PC-9 (cell line): ENCODE measurements at regions not wholly inside any gene's neighbourhood (a gene's known extent, or its start where the extent isn't known, plus 50 kb on each side); places are given as distances from the start of the nearest gene placed in this dataset.

ENCODE experiments used
- BruUV-seq: library from RNA; stranded (reverse); fragments of 400-500 nt; replicated peaks from 2 replicates; lab custom pipeline; 2021; lab: Mats Ljungman, UMichigan
- CTCF ChIA-PET: fragments of 300-600 bp; sonication (Branson Sonifier 250); formaldehyde crosslinking; loops from one replicate; lab custom pipeline; 2022; ENCODE audit warnings: antibody characterized with exemption; lab: Charles Lee
- POLR2A ChIA-PET: fragments of 300-600 bp; sonication (Branson Sonifier 250); formaldehyde crosslinking; loops from one replicate; lab custom pipeline; 2022; ENCODE audit warnings: antibody characterized with exemption; ENCODE audit not compliant: unreplicated experiment; lab: Charles Lee
- DNase-seq, 2 experiments: peaks; one replicate each; pipeline versions ENCODE4 v3.0.0 to v3.0.0-alpha.2; 2015 to 2022; ENCODE audit warnings: mixed read lengths in 1 of 2
- H2AFZ ChIP-seq: fragments of 200-600 bp; sonication (generic); 2 replicates; pipeline ENCODE4 v1.8.1; 2017; ENCODE audit warnings: antibody characterized with exemption
- H3F3A ChIP-seq: fragments of 200-600 bp; sonication (generic); 2 replicates; pipeline ENCODE4 v1.8.1; 2017; ENCODE audit warnings: antibody characterized with exemption, mild to moderate bottlenecking, low read depth; ENCODE audit not compliant: insufficient read depth
- H3K27ac ChIP-seq: fragments of 200-600 bp; sonication (generic); 2 replicates; pipeline ENCODE4 v1.6.1; 2016; ENCODE audit warnings: mixed run types
- H3K27me3 ChIP-seq: fragments of 200-600 bp; sonication (generic); 2 replicates; pipeline ENCODE4 v1.6.1; 2016; ENCODE audit warnings: low read depth, mixed run types; ENCODE audit not compliant: insufficient read depth
- H3K36me3 ChIP-seq: fragments of 200-600 bp; sonication (generic); 2 replicates; pipeline ENCODE4 v1.6.1; 2016; ENCODE audit warnings: low read depth, mixed run types
- H3K4me1 ChIP-seq: fragments of 200-600 bp; sonication (generic); replicated peaks from 2 replicates; pipeline ENCODE4 v1.6.1; 2016; ENCODE audit warnings: mixed run types; ENCODE audit not compliant: insufficient read depth
- H3K4me2 ChIP-seq: fragments of 200-600 bp; sonication (generic); 2 replicates; pipeline ENCODE4 v1.6.1; 2017; ENCODE audit warnings: mixed run types
- H3K4me3 ChIP-seq: fragments of 200-600 bp; sonication (generic); 2 replicates; pipeline ENCODE4 v1.6.1; 2016; ENCODE audit warnings: mixed run types
- H3K79me2 ChIP-seq: fragments of 200-600 bp; sonication (generic); 2 replicates; pipeline ENCODE4 v1.6.1; 2017; ENCODE audit warnings: low read depth, mixed run types
- H3K9me2 ChIP-seq: fragments of 200-600 bp; sonication (generic); 2 replicates; pipeline ENCODE4 v1.8.1; 2017; ENCODE audit warnings: mild to moderate bottlenecking; ENCODE audit not compliant: insufficient read depth
- H3K9me3 ChIP-seq: fragments of 200-600 bp; sonication (generic); 2 replicates; pipeline ENCODE4 v1.8.1; 2016; ENCODE audit warnings: low read depth; ENCODE audit not compliant: insufficient read depth
- H4K20me1 ChIP-seq: fragments of 200-600 bp; sonication (generic); 2 replicates; pipeline ENCODE4 v1.8.1; 2017; ENCODE audit not compliant: insufficient read depth
- EZH2 ChIP-seq: fragments of 200-600 bp; sonication (generic); IDR thresholded peaks from 2 replicates; pipeline ENCODE4 v1.8.0; 2017; ENCODE audit warnings: antibody characterized with exemption, low read depth
- intact Hi-C: fragments of 100-400 bp; cut with micrococcal nuclease; formaldehyde crosslinking; loops from one replicate; pipeline ENCODE4 v1.10.0; 2022; ENCODE audit not compliant: unreplicated experiment
- TF ChIP-seq, protein P1 (sequence below): fragments of 200-600 bp; sonication (generic); conservative IDR thresholded peaks from 2 replicates; pipeline ENCODE4 v1.6.1; 2017; ENCODE audit warnings: mixed run types, antibody characterized with exemption, mild to moderate bottlenecking, moderate library complexity

DNA sequence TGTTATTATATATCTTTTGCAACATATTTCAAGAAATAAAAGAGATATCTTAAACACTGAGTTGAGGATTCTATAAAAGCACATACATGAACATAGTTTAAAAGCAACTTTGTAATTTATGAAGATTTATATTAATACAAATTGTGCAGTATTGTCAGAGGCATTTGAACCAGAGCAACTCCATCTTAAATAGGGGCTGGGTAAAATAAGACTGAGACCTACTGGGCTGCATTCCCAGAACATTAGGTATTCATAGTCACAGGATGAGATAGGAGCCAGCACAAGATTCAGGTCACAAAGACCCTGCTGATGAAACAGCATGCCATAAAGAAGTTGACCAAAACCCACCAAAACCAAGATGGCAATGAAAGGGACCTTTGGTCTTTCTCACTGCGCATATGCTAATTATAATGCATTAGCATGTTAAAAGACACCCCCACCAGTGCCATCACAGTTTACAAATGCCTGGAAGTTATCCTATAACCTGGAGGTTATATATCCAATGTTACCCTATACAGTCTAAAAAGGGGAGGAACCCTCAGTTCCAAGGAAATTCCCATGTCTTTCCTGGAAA is 320.2 kb downstream of the FAM170A start:
- no peak for DNase-seq
- no peak overlapping the region for H3K4me2 ChIP-seq
- no peak overlapping the region for H2AFZ ChIP-seq
- H4K20me1 ChIP-seq, result no peaks in the 10 kb centered on the region
- TF ChIP-seq, protein P1, sequence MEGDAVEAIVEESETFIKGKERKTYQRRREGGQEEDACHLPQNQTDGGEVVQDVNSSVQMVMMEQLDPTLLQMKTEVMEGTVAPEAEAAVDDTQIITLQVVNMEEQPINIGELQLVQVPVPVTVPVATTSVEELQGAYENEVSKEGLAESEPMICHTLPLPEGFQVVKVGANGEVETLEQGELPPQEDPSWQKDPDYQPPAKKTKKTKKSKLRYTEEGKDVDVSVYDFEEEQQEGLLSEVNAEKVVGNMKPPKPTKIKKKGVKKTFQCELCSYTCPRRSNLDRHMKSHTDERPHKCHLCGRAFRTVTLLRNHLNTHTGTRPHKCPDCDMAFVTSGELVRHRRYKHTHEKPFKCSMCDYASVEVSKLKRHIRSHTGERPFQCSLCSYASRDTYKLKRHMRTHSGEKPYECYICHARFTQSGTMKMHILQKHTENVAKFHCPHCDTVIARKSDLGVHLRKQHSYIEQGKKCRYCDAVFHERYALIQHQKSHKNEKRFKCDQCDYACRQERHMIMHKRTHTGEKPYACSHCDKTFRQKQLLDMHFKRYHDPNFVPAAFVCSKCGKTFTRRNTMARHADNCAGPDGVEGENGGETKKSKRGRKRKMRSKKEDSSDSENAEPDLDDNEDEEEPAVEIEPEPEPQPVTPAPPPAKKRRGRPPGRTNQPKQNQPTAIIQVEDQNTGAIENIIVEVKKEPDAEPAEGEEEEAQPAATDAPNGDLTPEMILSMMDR, result no peak
- TF ChIP-seq EZH2, result no peak
- POLR2A ChIA-PET, result no interaction called here
- no peaks in the 10 kb centered on the region for H3K27me3 ChIP-seq
- no peaks in the 10 kb centered on the region for H3K9me2 ChIP-seq
- no peaks in the 10 kb centered on the region for H3K79me2 ChIP-seq
- CTCF ChIA-PET, result no interaction called here
- no peaks in the 10 kb centered on the region for H3K36me3 ChIP-seq
- H3F3A ChIP-seq, result no peaks in the 10 kb centered on the region
- H3K9me3 ChIP-seq, result no peaks in the 10 kb centered on the region
- intact Hi-C loops, result loop anchor here (10.0 kb wide), 1 partner anchor 1925 kb away; no protein-coding TSS in a partner anchor
- no peak overlapping the region for H3K27ac ChIP-seq
- no peaks in the 10 kb centered on the region for H3K4me1 ChIP-seq
- no peak overlapping the region for H3K4me3 ChIP-seq
- no TSS peak for BruUV-seq

DNA sequence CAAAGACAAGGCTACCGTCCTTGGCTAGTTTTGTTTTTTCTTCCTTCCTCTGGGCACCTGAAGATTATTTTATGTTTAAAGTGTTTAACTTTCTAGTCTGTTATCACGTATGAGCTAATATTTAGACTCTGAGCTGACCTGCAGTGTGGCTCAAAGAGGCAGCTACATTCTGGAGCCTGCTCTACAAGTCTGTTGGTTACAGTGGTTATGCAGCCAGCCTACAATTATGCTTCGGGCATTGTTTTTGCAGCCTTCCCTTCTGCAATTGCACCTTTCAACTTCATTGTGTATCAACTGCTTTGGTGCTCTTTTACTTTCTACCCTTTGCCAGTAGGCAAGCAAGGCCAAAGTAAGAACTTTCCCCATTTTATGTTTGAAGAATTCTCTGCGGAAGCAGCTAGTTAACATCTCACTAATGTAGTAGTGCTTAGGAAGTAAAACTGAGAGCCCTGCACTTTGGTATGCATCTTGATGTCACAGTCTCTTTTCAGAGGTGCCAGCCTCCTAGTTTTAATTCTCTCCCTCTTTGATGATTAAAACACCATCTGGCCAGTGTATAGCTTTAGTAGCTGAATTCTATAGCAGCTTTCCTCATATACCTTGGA is 322.1 kb downstream of the FAM170A start:
- Histone ChIP-seq H3K27me3 (no peaks in the 10 kb centered on the region), H3K4me1 (no peaks in the 10 kb centered on the region), H3K27ac (no peak overlapping the region), H3K4me2 (no peak overlapping the region), H3K4me3 (no peak overlapping the region), H3K79me2 (no peaks in the 10 kb centered on the region), H2AFZ (no peak overlapping the region), H3K36me3 (no peaks in the 10 kb centered on the region), H3K9me3 (no peaks in the 10 kb centered on the region), H3F3A (no peaks in the 10 kb centered on the region), H4K20me1 (no peaks in the 10 kb centered on the region), H3K9me2 (no peaks in the 10 kb centered on the region)
- DNase-seq, result no peak
- intact Hi-C loops, result no loop called here
- POLR2A ChIA-PET, result no interaction called here
- CTCF ChIA-PET, result no interaction called here
- no peak for TF ChIP-seq EZH2
- TF ChIP-seq, protein P1, result no peak
- no TSS peak for BruUV-seq

DNA sequence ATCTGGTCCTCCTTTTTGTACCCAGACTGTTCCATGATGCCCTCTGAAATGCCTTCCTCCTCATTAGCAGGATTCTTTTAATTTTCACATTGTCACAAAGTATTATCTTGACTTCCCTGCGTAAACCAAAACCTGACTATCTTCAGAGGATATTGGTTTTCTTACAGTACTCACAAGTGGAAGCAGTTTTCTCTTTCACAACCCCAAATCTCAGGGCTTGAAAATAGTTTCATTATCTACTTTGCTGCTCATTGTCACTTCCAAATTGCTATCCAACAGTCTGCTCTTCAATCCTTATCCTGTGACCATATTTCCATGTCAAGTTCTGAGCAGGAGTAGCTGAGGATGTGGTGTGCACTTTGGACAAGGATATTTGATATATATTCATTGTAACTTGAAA is 324.1 kb downstream of the FAM170A start:
- no peaks in the 10 kb centered on the region for H3K36me3 ChIP-seq
- POLR2A ChIA-PET, result no interaction called here
- no peaks in the 10 kb centered on the region for H3F3A ChIP-seq
- no peak overlapping the region for H3K27ac ChIP-seq
- no peaks in the 10 kb centered on the region for H3K9me2 ChIP-seq
- BruUV-seq, result no TSS peak
- no peak overlapping the region for H3K4me2 ChIP-seq
- no peak overlapping the region for H2AFZ ChIP-seq
- no peak for DNase-seq
- intact Hi-C loops, result no loop called here
- no peaks in the 10 kb centered on the region for H3K79me2 ChIP-seq
- TF ChIP-seq, protein P1, result no peak
- no peaks in the 10 kb centered on the region for H3K4me1 ChIP-seq
- no peaks in the 10 kb centered on the region for H3K27me3 ChIP-seq
- no peaks in the 10 kb centered on the region for H4K20me1 ChIP-seq
- no peaks in the 10 kb centered on the region; the same call in 1 of the 2 replicates for H3K9me3 ChIP-seq
- H3K4me3 ChIP-seq, result no peak overlapping the region
- CTCF ChIA-PET, result no interaction called here
